ENCODE measurements at regions not wholly inside any gene's neighbourhood (a gene's known extent, or its start where the extent isn't known, plus 50 kb on each side); places are given as distances from the start of the nearest gene placed in this dataset.
"Not testable (repeated sequence)": the region's sequence is repeated elsewhere in the genome, so short reads cannot be mapped to it uniquely, and the experiment has no call there.

DNA sequence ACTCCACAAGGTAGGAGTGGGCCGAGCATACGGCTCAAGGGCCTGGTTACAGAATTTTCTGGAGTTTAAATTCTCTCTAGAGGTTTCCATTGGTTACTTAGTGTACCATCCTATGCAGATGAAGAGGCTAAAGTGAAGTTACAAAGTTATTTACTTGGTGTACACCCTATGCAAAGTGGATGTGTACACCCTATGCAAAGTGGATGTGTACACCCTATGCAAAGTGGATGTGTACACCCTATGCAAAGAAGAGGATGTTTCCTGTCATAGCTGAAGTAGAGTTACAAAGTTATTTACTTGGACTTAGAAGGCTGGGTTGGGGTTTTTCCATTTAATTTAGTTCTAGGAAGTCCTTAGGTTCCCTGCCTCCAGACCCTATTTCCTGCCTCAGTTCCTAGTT lies 136.3 kb downstream of the BACH1 start:
- H2AFZ ChIP-seq (ENCODE audit: low read length); H4K8ac ChIP-seq (ENCODE audit: extremely low read depth, insufficient read depth, low read length); H2BK15ac ChIP-seq (ENCODE audit: low read length); H3K4me3 ChIP-seq (ENCODE audit: extremely low read depth in 1 of 4, insufficient read depth in 2 of 4, low read depth in 3 of 4, low read length in 4 of 4); H3K14ac ChIP-seq (ENCODE audit: insufficient read length); POLR2A ChIA-PET (ENCODE audit: partially characterized antibody); H3K4ac ChIP-seq (replicated peaks; ENCODE audit: insufficient read length, low read depth, low read length); DNase-seq (ENCODE audit: low read depth in 1 of 2, low spot score in 2 of 2); H3K9ac ChIP-seq (replicated peaks in 1 of 4; ENCODE audit: extremely low read depth in 1 of 4, low read depth in 3 of 4, low read length in 3 of 4); H3K79me2 ChIP-seq (ENCODE audit: control insufficient read depth in 1 of 2, insufficient read depth in 2 of 2, low read length in 2 of 2); H3K4me1 ChIP-seq (replicated peaks in 1 of 4; ENCODE audit: control insufficient read depth in 3 of 4, insufficient read depth in 4 of 4, low read length in 3 of 4); H4K91ac ChIP-seq (replicated peaks; ENCODE audit: insufficient read length, low read length); H4K5ac ChIP-seq (ENCODE audit: insufficient read length, low read depth, low read length); H3K4me2 ChIP-seq (ENCODE audit: insufficient read depth in 1 of 2, low read depth in 2 of 2, low read length in 2 of 2); FAIRE-seq; H2BK12ac ChIP-seq (ENCODE audit: low read depth, low read length); H3K23me2 ChIP-seq (ENCODE audit: low read depth, low read length); H2AK5ac ChIP-seq (ENCODE audit: low read depth, low read length); H3K56ac ChIP-seq (replicated peaks; ENCODE audit: insufficient read length, low read depth, low read length); CTCF ChIA-PET (ENCODE audit: partially characterized antibody); H3K27ac ChIP-seq (ENCODE audit: low read depth, low read length); H3K79me1 ChIP-seq (ENCODE audit: low read depth, low read length); H2BK20ac ChIP-seq (ENCODE audit: low read length); H3K27me3 ChIP-seq (replicated peaks in 1 of 4; ENCODE audit: control insufficient read depth in 3 of 4, extremely low read depth in 1 of 4, insufficient read depth in 3 of 4, low read length in 3 of 4); H3K36me3 ChIP-seq (ENCODE audit: control insufficient read depth in 2 of 4, insufficient read depth in 4 of 4, low read length in 3 of 4); H2BK5ac ChIP-seq (ENCODE audit: low read depth, low read length); H3K18ac ChIP-seq (ENCODE audit: extremely low read depth, low read length); H2BK120ac ChIP-seq (replicated peaks; ENCODE audit: low read depth, low read length); H3K23ac ChIP-seq (ENCODE audit: insufficient read length); H4K20me1 ChIP-seq (replicated peaks in 1 of 2; ENCODE audit: control insufficient read depth in 1 of 2, insufficient read depth in 2 of 2, low read length in 2 of 2); H3K9me3 ChIP-seq (ENCODE audit: insufficient read depth in 2 of 2, low read depth in 1 of 2, low read length in 1 of 2): not testable (repeated sequence)
- 95% methylated on average over 2 of the region's 2 CpGs; no CpG with 5 or more reads in 1 of the 2 experiments for WGBS, 2 experiments (ENCODE audit: extremely low coverage in 1 of 2, insufficient coverage in 1 of 2, insufficient read length in 1 of 2, insufficient replicate concordance in 2 of 2, low coverage in 1 of 2, low lambda C conversion rate in 2 of 2, missing lambda C conversion rate in 1 of 2)

Data from H1 (cell line).